Lower leg skin (tissue), 4 donors: ENCODE measurements at regions not wholly inside any gene's neighbourhood (a gene's known extent, or its start where the extent isn't known, plus 50 kb on each side); places are given as distances from the start of the nearest gene placed in this dataset.

Experiments
- DNase-seq, 2 donors: peaks; one replicate each; pipeline ENCODE4 v3.0.0-alpha.2; 2019; ENCODE audit warnings: low spot score in 2 of 2
- H3K4me3 ChIP-seq: fragments of 200-600 bp; sonication (generic); 2 replicates; pipeline ENCODE4 v1.5.1; 2017; ENCODE audit warnings: mild to moderate bottlenecking, low read depth; ENCODE audit not compliant: poor library complexity, severe bottlenecking
- POLR2A ChIP-seq, 2 donors: fragments of 450-650 bp; IDR thresholded peaks; one replicate each; pipeline ENCODE4 v1.6.1; 2016 to 2017; ENCODE audit warnings: antibody characterized with exemption in 2 of 2, mild to moderate bottlenecking in 1 of 2, moderate library complexity in 1 of 2
- WGBS, 2 donors: methylation state at CpG; one replicate each; pipeline ENCODE4 v1.1.5; 2018; 5-methylcytosine and 5-hydroxymethylcytosine counted together
- intact Hi-C: fragments of 100-400 bp; cut with DNase I; formaldehyde crosslinking; loops from one replicate; pipeline ENCODE4 v1.15.0; 2023; ENCODE audit warnings: low total_unique reads
- TF ChIP-seq, protein P1 (sequence below), 3 donors: fragments of 450-650 bp; IDR thresholded peaks; one replicate each; pipeline ENCODE4 v1.5.1; 2016; ENCODE audit warnings: antibody characterized with exemption in 3 of 3, mild to moderate bottlenecking in 3 of 3, moderate library complexity in 2 of 3

DNA sequence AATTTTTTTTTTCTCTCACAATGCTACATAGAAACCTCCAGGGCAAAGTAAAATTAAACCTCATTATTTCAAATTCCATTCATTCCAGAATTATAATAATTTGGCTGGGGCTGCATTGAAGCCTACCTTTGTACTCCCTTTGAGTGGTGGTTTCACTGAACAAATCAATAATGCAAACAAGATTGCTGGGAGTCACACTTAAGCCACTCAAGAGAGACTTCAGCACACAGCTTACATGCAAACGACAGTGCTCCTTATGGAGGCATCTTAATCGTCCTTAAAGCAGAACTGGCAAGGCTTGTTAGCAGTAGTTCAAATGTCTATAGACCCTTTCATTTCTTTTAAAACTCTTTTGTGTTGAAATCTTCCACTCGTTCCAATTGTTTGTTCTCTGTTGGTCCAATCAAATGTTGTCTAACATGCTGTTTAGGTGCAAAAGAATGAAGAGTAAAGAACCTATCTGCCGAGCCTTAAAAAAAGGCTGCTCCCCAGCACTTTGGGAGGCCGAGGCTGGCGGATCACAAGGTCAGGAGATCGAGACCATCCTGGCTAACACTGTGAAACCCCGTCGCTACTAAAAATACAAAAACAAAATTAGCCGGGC lies 294.9 kb downstream of the FGFR2 start:
- TF ChIP-seq, protein P1, sequence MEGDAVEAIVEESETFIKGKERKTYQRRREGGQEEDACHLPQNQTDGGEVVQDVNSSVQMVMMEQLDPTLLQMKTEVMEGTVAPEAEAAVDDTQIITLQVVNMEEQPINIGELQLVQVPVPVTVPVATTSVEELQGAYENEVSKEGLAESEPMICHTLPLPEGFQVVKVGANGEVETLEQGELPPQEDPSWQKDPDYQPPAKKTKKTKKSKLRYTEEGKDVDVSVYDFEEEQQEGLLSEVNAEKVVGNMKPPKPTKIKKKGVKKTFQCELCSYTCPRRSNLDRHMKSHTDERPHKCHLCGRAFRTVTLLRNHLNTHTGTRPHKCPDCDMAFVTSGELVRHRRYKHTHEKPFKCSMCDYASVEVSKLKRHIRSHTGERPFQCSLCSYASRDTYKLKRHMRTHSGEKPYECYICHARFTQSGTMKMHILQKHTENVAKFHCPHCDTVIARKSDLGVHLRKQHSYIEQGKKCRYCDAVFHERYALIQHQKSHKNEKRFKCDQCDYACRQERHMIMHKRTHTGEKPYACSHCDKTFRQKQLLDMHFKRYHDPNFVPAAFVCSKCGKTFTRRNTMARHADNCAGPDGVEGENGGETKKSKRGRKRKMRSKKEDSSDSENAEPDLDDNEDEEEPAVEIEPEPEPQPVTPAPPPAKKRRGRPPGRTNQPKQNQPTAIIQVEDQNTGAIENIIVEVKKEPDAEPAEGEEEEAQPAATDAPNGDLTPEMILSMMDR (IDR thresholded peaks at IDR 0.05), result no peak
- no peak for TF ChIP-seq POLR2A (IDR thresholded peaks at IDR 0.05)
- no peak for DNase-seq
- H3K4me3 ChIP-seq, result no peak overlapping the region
- WGBS, 2 donors, result 66 to 80% methylated on average over 10 of the region's 10 CpGs
- intact Hi-C loops, result no loop called here

DNA sequence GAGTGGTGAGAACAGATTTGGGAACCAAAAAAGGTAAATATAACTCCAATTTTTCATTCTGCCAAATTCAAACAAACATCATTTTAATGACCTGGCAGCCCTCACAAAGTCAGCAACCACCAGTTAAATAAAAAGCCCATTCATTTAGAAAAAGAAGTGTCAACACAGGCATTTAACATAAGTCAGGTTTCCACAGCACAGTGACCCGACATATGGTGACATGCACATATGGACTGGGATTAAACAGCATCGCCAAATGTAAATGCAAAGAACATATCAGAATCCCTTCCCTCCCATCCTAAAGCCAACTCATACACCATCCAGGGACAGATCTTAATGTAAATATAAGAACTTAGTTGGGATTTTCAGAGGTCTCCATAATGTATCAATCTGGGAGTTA lies 293.2 kb downstream of the FGFR2 start:
- no peak for TF ChIP-seq POLR2A (IDR thresholded peaks at IDR 0.05)
- TF ChIP-seq, protein P1 (IDR thresholded peaks at IDR 0.05), result no peak
- 67 to 80% methylated on average over 2 of the region's 2 CpGs for WGBS, 2 donors
- intact Hi-C loops, result no loop called here
- H3K4me3 ChIP-seq, result no peak overlapping the region
- no peak for DNase-seq

DNA sequence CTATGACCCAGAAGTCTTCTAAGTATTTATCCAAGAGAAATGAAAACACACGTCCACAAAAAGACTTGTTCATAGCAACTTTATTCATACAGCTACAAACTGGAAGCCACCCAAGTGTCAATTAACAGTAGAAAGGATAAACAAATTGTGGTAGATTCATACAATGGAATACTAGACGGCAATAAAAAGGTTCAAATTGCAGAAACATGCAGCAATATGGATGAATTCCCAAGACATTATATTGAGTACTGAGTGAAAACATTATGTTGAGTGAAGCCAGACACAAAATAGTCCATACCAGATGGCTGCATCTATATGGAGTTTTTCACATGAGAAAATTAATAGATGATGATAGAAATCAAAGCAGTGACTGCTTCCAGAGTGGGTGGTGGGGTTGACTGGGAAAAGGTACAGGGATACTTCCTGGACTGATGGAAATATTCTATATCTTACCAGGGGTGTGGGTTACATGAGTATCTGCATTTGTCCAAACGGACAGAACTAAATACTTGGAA lies 292.0 kb downstream of the FGFR2 start:
- no peak for DNase-seq
- no peak for TF ChIP-seq POLR2A (IDR thresholded peaks at IDR 0.05)
- TF ChIP-seq, protein P1 (IDR thresholded peaks at IDR 0.05), result no peak
- intact Hi-C loops, result no loop called here
- 56% methylated on average over 3 of the region's 3 CpGs for WGBS, 2 donors
- H3K4me3 ChIP-seq, result no peak overlapping the region

DNA sequence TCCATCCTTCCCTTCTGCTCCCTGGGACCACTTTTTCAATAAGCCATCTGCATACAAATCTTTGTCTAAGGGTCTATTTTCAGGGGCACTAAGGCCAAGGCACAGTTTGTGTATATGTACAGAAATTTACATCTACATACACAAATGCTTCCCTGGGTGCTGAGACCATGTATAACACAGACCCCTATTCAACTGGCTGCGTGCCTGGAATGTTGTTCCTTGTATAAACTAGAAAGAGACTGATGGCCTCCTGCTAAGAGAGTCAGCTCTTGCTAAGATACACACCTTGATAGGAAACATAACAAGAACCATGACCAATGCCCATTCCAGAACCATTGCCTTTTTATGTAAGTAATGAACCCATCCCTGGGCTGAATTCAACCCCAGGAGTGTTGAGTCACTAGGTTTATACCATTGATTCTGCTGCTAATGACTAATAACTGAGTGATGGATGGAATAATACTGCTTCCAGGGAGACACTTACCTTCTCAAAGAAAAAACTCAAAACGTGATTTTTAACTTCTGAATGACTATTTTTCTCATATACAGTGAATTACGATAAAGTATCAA lies 290.7 kb downstream of the FGFR2 start:
- intact Hi-C loops, result no loop called here
- WGBS, 2 donors, result 80 to 90% methylated on average over 3 of the region's 3 CpGs
- TF ChIP-seq, protein P1 (IDR thresholded peaks at IDR 0.05), result no peak
- TF ChIP-seq POLR2A (IDR thresholded peaks at IDR 0.05), result no peak
- DNase-seq, result no peak
- no peak overlapping the region for H3K4me3 ChIP-seq

DNA sequence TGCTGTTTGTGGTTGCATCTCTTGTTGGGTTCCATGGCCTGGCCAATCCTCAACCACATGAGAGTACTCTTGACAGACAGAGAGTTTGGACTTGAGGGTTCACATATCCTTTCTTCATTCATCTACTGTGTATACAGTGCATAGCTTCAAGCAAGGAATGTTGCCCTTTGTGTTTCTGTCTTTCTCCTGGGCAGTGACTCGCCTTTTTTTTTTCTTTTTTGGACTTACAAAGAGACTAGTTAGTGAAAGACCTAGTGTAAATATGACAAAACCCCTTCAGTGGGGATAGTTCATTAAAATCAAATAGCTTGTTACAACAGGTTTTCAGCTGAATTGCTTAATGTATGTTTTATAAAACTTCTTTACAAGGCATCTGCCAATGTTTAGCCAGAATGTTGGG lies 290.2 kb downstream of the FGFR2 start:
- intact Hi-C loops, result no loop called here
- H3K4me3 ChIP-seq, result no peak overlapping the region
- DNase-seq, result no peak
- TF ChIP-seq POLR2A (IDR thresholded peaks at IDR 0.05), result no peak
- TF ChIP-seq, protein P1 (IDR thresholded peaks at IDR 0.05), result no peak
- WGBS, 2 donors, result 62 to 75% methylated on average over 1 of the region's 1 CpG

- WGBS, 2 donors, result 59 to 71% methylated on average over 3 of the region's 3 CpGs
- H3K4me3 ChIP-seq, result no peak overlapping the region
- TF ChIP-seq, protein P1 (IDR thresholded peaks at IDR 0.05), result no peak
- TF ChIP-seq POLR2A (IDR thresholded peaks at IDR 0.05), result no peak
- no peak for DNase-seq
- intact Hi-C loops, result no loop called here
Observed at GRCh38 chr10:121309164-121309563, 289.1 kb downstream of the FGFR2 start.
